Kidney (tissue), 13 donors: ENCODE measurements at regions not wholly inside any gene's neighbourhood (a gene's known extent, or its start where the extent isn't known, plus 50 kb on each side); places are given as distances from the start of the nearest gene placed in this dataset.

Source experiments
- DNase-seq, 5 donors: peaks; one replicate each; pipeline ENCODE4 v3.0.0-alpha.2; 2013 to 2020
- FAIRE-seq: peaks from 2 replicates; lab custom pipeline; 2012; peaks lifted over from hg19 to GRCh38; lab: Jason Lieb, UNC
- H3K27ac ChIP-seq, 2 donors: one replicate each; pipeline ENCODE4 v1.7.0; 2013; ENCODE audit warnings: low read depth in 2 of 2, low read length in 2 of 2, inconsistent platforms in 1 of 2
- H3K27me3 ChIP-seq: one replicate; pipeline ENCODE4 v1.7.1; 2013; ENCODE audit warnings: low read length, inconsistent platforms; ENCODE audit not compliant: control insufficient read depth, insufficient read depth
- H3K36me3 ChIP-seq, 3 donors: one replicate each; pipeline versions ENCODE4 v1.7.0 to v1.7.1; 2013; ENCODE audit warnings: low read length in 3 of 3, control low read depth in 1 of 3, inconsistent platforms in 1 of 3; ENCODE audit not compliant: insufficient read depth in 3 of 3, control insufficient read depth in 2 of 3
- H3K4me1 ChIP-seq, 3 donors: one replicate each; pipeline versions ENCODE4 v1.7.0 to v1.7.1; 2013; ENCODE audit warnings: low read length in 3 of 3, inconsistent platforms in 1 of 3, low read depth in 1 of 3; ENCODE audit not compliant: control insufficient read depth in 2 of 3, insufficient read depth in 2 of 3
- H3K4me3 ChIP-seq, 3 donors: one replicate each; pipeline versions ENCODE4 v1.7.0 to v1.8.1; 2013; ENCODE audit warnings: low read length in 3 of 3, control low read depth in 1 of 3, inconsistent platforms in 1 of 3
- H3K9ac ChIP-seq, 3 donors: one replicate each; pipeline versions ENCODE4 v1.7.0 to v1.7.1; 2013; ENCODE audit warnings: low read length in 3 of 3, control low read depth in 1 of 3, inconsistent platforms in 1 of 3
- H3K9me3 ChIP-seq, 3 donors: one replicate each; pipeline versions ENCODE4 v1.7.0 to v1.7.1; 2013; ENCODE audit warnings: low read length in 3 of 3, control low read depth in 1 of 3, inconsistent platforms in 1 of 3; ENCODE audit not compliant: control insufficient read depth in 2 of 3, insufficient read depth in 1 of 3
- CTCF ChIP-seq: IDR thresholded peaks from 3 replicates; pipeline ENCODE4 v1.5.1; 2012; ENCODE audit warnings: mild to moderate bottlenecking, moderate library complexity, borderline replicate concordance; ENCODE audit not compliant: insufficient read depth; ENCODE audit errors: extremely low read depth
- intact Hi-C: fragments of 100-400 bp; cut with DNase I; formaldehyde crosslinking; loops from one replicate; pipeline ENCODE4 v1.11.1; 2022
- donor health status: control.
- donor health status: control.
- donor health status: control.
- donor health status: control.
- donor health status: control.
- donor health status: DM: yes; HTN: yes; CAD: no.
- donor health status: Normal renal cell carcinoma (clear cell type).

DNA sequence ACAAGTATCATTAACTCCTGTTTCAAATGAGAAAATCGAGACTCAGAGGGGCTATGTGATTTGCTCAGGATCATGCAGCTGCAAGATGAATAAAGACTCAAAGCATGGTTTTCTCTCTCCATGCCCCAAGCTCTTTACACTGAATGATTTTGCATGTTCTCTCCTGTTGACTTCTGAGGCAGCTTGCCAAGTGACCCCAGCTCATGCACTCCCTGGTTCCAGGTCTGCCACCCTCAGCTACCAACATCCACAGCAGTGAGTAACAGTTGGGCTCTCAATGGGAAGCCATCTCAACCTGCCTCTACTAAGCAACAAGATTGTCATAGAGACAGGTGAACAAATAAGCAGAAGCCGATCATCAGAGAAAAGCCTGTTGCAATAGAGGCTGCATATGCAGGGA lies 116.9 kb upstream of the GADL1 start:
- no peak overlapping the region for H3K27ac ChIP-seq
- H3K27me3 ChIP-seq, result no peaks in the 10 kb centered on the region
- intact Hi-C loops, result no loop called here
- DNase-seq (no peak), FAIRE-seq (no peak)
- H3K9me3 ChIP-seq, result no peaks in the 10 kb centered on the region
- H3K9ac ChIP-seq, result no peak overlapping the region
- no peaks in the 10 kb centered on the region for H3K36me3 ChIP-seq
- H3K4me1 ChIP-seq, result no peaks in the 10 kb centered on the region
- H3K4me3 ChIP-seq, result no peak overlapping the region
- TF ChIP-seq CTCF, result no peak

GRCh38 chr3:31013090-31013489 lies 118.6 kb upstream of the GADL1 start:
- Histone ChIP-seq H3K9me3 (no peaks in the 10 kb centered on the region), H3K4me3 (no peak overlapping the region), H3K27ac (no peak overlapping the region), H3K36me3 (no peaks in the 10 kb centered on the region), H3K9ac (no peak overlapping the region), H3K4me1 (no peaks in the 10 kb centered on the region), H3K27me3 (no peaks in the 10 kb centered on the region)
- intact Hi-C loops, result no loop called here
- DNase-seq, result no peak
- no peak for TF ChIP-seq CTCF
- FAIRE-seq, result no peak

DNA sequence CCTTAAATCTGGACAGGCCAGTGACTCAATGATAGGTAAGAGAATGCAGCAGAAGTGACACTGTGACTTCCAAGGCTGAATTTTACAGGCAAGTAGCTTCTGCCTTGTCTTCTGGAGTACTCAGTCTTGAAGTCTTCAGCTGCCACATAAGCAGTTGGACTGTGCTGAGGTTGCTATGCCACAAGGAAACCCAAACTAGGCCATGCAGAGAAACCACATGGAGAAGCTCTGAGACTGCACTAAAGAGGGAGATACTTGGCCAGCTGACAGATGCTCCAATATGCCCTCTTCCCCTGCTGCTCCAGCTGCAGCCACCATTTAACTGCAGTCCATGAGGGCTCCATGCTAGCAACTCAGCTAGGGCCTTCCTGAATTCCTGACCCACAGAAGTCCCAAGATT lies 119.4 kb upstream of the GADL1 start:
- Histone ChIP-seq H3K27me3 (no peaks in the 10 kb centered on the region), H3K36me3 (no peaks in the 10 kb centered on the region), H3K9me3 (no peaks in the 10 kb centered on the region), H3K4me1 (no peaks in the 10 kb centered on the region), H3K9ac (no peak overlapping the region), H3K4me3 (no peak overlapping the region), H3K27ac (no peak overlapping the region)
- FAIRE-seq (no peak), DNase-seq (no peak)
- intact Hi-C loops, result no loop called here
- no peak for TF ChIP-seq CTCF

DNA sequence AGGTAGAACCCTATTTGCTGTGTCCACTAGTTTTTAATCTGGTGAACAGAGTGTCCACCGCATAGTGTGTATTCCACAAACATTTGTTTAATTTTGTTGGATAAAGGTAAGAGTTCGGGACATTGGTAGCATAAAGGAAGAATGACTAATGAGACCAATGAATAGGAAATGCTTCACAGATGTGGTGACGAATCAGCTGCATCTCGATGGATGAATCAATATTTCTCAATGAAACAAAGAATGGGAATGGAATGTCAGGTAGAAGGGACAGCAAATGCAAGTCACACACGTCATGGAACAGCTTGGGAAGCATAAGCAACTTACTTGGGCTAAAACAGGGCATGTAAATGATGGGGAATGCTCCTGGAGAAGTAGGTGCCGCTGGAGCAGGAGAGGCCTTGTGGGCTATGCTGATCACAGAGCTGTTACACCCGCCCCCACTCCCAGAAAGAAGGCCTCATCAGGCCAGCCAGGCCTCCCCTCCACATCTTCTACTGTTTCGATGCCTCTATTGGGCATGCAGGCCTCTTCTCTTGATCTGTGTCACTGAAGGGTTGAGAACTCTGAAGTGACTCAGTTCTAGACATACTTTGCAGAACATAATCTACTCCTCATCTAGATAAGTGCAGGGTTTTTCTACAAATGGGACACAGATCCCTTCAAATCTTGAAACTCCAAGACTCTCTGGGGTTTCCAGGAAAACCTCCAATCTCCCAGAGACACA lies 120.0 kb upstream of the GADL1 start:
- H3K27me3 ChIP-seq, result no peaks in the 10 kb centered on the region
- intact Hi-C loops, result no loop called here
- no peaks in the 10 kb centered on the region for H3K9me3 ChIP-seq
- H3K36me3 ChIP-seq, result no peaks in the 10 kb centered on the region
- FAIRE-seq (no peak), DNase-seq (no peak)
- H3K4me3 ChIP-seq, result no peak overlapping the region
- no peak overlapping the region for H3K27ac ChIP-seq
- no peak overlapping the region for H3K9ac ChIP-seq
- no peak for TF ChIP-seq CTCF
- H3K4me1 ChIP-seq, result no peaks in the 10 kb centered on the region
